ENCODE measurements at regions not wholly inside any gene's neighbourhood (a gene's known extent, or its start where the extent isn't known, plus 50 kb on each side); places are given as distances from the start of the nearest gene placed in this dataset.

DNA sequence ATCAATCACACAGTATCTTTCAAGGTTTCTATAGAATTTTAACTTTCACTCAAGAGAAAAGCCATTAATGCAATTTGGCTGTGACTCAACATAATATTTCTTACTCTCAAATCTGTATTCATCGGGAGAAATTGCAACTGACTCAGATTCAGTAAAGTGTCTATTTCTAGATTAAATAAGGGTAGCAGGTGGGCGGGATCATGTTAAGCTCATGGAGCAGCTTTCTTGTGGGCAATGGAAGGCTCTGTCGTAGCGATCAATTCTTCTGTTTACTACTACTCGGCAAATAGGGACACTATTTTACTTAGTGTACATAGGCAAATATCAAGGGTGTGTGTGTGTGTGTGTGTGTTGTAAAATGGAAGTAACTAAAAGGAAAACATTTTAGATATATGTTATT, 423.6 kb upstream of the NEGR1 start:
- no peak overlapping the region for H3K27ac ChIP-seq
- TF ChIP-seq CTCF (IDR thresholded peaks at IDR 0.05) (no peak), EP300 (IDR thresholded peaks at IDR 0.05) (no peak), POLR2A (IDR thresholded peaks at IDR 0.05) (no peak)
- H3K4me1 ChIP-seq (ENCODE audit: insufficient read depth), result no peaks in the 10 kb centered on the region
- 91 to 94% (median 93%) methylated on average over 5 of the region's 5 CpGs for WGBS, 3 donors
- H3K4me3 ChIP-seq, result no peak overlapping the region
- H3K27me3 ChIP-seq, result no peaks in the 10 kb centered on the region
- DNase-seq, result no peak
- H3K36me3 ChIP-seq, result no peaks in the 10 kb centered on the region
- no peaks in the 10 kb centered on the region for H3K9me3 ChIP-seq
- intact Hi-C loops (cut with DNase I), result no loop called here

DNA sequence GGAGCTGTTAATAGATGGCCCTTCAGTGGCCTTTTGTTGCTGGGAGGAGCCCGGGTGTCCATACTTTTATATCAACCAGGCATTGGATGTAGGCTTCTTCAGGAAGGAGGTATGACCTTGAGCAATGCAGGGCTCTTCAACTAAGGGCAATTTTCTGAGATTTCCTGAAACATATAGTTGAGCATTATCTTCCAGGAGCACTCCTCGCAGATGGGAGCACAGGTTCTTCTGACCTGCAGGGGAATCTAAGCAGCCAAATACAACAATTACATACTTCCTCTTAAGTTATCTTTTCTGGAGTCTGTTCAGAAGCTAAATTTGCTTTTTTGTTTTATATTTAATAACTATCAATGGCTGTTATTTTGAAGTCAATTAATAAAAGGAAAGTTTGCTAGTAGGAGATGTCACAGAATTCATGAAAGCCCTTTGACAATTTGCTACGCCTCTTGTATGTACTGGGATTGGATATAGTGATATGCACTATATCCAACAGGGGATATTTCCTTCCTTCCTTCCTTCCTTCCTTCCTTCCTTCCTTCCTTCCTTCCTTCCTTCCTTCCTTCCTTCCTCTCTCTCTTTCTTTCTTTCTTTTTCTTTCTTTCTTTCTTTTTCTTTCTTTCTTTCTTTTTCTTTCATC, 422.6 kb upstream of the NEGR1 start:
- TF ChIP-seq CTCF (IDR thresholded peaks at IDR 0.05), result no peak
- no peak for TF ChIP-seq EP300 (IDR thresholded peaks at IDR 0.05)
- TF ChIP-seq POLR2A (IDR thresholded peaks at IDR 0.05), result no peak
- Histone ChIP-seq H3K4me1 (ENCODE audit: insufficient read depth) (no peaks in the 10 kb centered on the region), H3K27me3 (no peaks in the 10 kb centered on the region), H3K27ac (no peak overlapping the region), H3K4me3 (no peak overlapping the region), H3K9me3 (no peaks in the 10 kb centered on the region), H3K36me3 (no peaks in the 10 kb centered on the region)
- intact Hi-C loops (cut with DNase I), result no loop called here
- DNase-seq, result no peak
- WGBS, 3 donors, result 64 to 68% (median 66%) methylated on average over 3 of the region's 3 CpGs

DNA sequence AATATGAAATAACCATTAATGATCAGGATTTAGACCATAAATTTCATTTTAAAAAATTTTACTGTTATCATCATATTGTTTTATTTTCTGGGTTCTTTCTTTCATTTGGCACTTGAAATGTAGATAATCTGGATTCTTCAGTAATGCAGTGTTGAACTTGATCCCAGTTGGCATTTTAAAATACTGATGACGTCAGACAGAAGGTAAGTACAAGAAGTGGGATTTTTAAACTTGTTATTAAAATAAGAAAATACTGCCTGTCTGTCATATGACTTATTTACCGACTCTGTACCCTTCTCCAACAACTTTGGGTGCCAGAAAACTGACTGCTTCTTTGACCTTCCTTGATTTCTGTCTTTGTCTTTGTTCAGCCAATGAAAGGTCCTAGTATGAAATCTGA, 415.1 kb upstream of the NEGR1 start:
- intact Hi-C loops (cut with DNase I), result no loop called here
- H3K27ac ChIP-seq, result no peak overlapping the region
- H3K36me3 ChIP-seq, result no peaks in the 10 kb centered on the region
- H3K4me3 ChIP-seq, result no peak overlapping the region
- no peaks in the 10 kb centered on the region for H3K27me3 ChIP-seq
- H3K4me1 ChIP-seq (ENCODE audit: insufficient read depth), result no peaks in the 10 kb centered on the region
- TF ChIP-seq EP300 (IDR thresholded peaks at IDR 0.05), result no peak
- TF ChIP-seq CTCF (IDR thresholded peaks at IDR 0.05), result no peak
- TF ChIP-seq POLR2A (IDR thresholded peaks at IDR 0.05), result no peak
- DNase-seq, result no peak
- 74 to 79% (median 75%) methylated on average over 2 of the region's 2 CpGs for WGBS, 3 donors
- no peaks in the 10 kb centered on the region for H3K9me3 ChIP-seq

- Histone ChIP-seq H3K27me3 (no peaks in the 10 kb centered on the region), H3K9me3 (no peaks in the 10 kb centered on the region), H3K27ac (no peak overlapping the region), H3K36me3 (no peaks in the 10 kb centered on the region), H3K4me3 (no peak overlapping the region), H3K4me1 (ENCODE audit: insufficient read depth) (no peaks in the 10 kb centered on the region)
- 75 to 83% (median 77%) methylated on average over 1 of the region's 1 CpG for WGBS, 3 donors
- TF ChIP-seq POLR2A (IDR thresholded peaks at IDR 0.05) (no peak), CTCF (IDR thresholded peaks at IDR 0.05) (no peak), EP300 (IDR thresholded peaks at IDR 0.05) (no peak)
- intact Hi-C loops (cut with DNase I), result no loop called here
- DNase-seq, result no peak
Observed at GRCh38 chr1:72693899-72694298, 411.6 kb upstream of the NEGR1 start.

Data from ovary (tissue), 7 donors.